Liver (tissue), 3 donors: ENCODE measurements at regions not wholly inside any gene's neighbourhood (a gene's known extent, or its start where the extent isn't known, plus 50 kb on each side); places are given as distances from the start of the nearest gene placed in this dataset.

Experiments used
- ATF3 ChIP-seq: IDR thresholded peaks from 2 replicates; pipeline ENCODE4 v1.6.1; 2016; ENCODE audit warnings: antibody characterized with exemption
- CTCF ChIP-seq: fragments of 150-350 bp; IDR thresholded peaks from 2 replicates; pipeline ENCODE4 v1.5.1; 2017; ENCODE audit warnings: improper control_type of control experiment, low read depth, low read length; ENCODE audit not compliant: missing input control
- HNF4A ChIP-seq, 2 donors: conservative IDR thresholded peaks; 2 replicates each; pipeline ENCODE4 v1.6.1; 2016; ENCODE audit warnings: antibody characterized with exemption in 2 of 2, mild to moderate bottlenecking in 2 of 2
- HNF4G ChIP-seq: IDR thresholded peaks from 2 replicates; pipeline ENCODE4 v1.6.1; 2016; ENCODE audit warnings: antibody characterized with exemption
- MAX ChIP-seq: IDR thresholded peaks from 2 replicates; pipeline ENCODE4 v1.6.1; 2016; ENCODE audit warnings: antibody characterized with exemption
- NR2F2 ChIP-seq: IDR thresholded peaks from 2 replicates; pipeline ENCODE4 v1.6.1; 2016; ENCODE audit warnings: antibody characterized with exemption
- RAD21 ChIP-seq, 2 donors: IDR thresholded peaks; 2 replicates each; pipeline ENCODE4 v1.6.1; 2016; ENCODE audit warnings: antibody characterized with exemption in 2 of 2, mild to moderate bottlenecking in 2 of 2
- REST ChIP-seq: IDR thresholded peaks from 2 replicates; pipeline ENCODE4 v1.6.1; 2016; ENCODE audit warnings: antibody characterized with exemption, mild to moderate bottlenecking
- RXRA ChIP-seq, 2 donors: IDR thresholded peaks; 2 replicates each; pipeline ENCODE4 v1.6.1; 2017 to 2018; ENCODE audit warnings: antibody characterized with exemption in 2 of 2, mild to moderate bottlenecking in 1 of 2
- SP1 ChIP-seq: IDR thresholded peaks from 2 replicates; pipeline ENCODE4 v1.6.1; 2018; ENCODE audit warnings: antibody characterized with exemption, mild to moderate bottlenecking
- TAF1 ChIP-seq: conservative IDR thresholded peaks from 2 replicates; pipeline ENCODE4 v1.6.1; 2016; ENCODE audit warnings: antibody characterized with exemption, mild to moderate bottlenecking
- YY1 ChIP-seq: IDR thresholded peaks from 2 replicates; pipeline ENCODE4 v1.6.1; 2016; ENCODE audit warnings: antibody characterized with exemption, mild to moderate bottlenecking
- ZBTB33 ChIP-seq: IDR thresholded peaks from 2 replicates; pipeline ENCODE4 v1.6.1; 2016; ENCODE audit warnings: antibody characterized with exemption
- donor health status: healthy.
- donor health status: healthy.

GRCh38 chr6:15739353-15739752 lies 76.5 kb upstream of the DTNBP1 start:
- TF ChIP-seq REST (no peak), TAF1 (no peak), RXRA (IDR thresholded peaks at IDR 0.05) (no peak), CTCF (no peak), ZBTB33 (no peak), HNF4A (conservative IDR thresholded peaks at IDR 0.05) (no peak), YY1 (no peak), HNF4G (no peak), RAD21 (IDR thresholded peaks at IDR 0.05) (no peak), ATF3 (no peak), SP1 (no peak), MAX (no peak), NR2F2 (no peak)
